Ishikawa (cell line): ENCODE measurements at regions not wholly inside any gene's neighbourhood (a gene's known extent, or its start where the extent isn't known, plus 50 kb on each side); places are given as distances from the start of the nearest gene placed in this dataset.

Experiments
- CEBPB ChIP-seq: IDR thresholded peaks from 2 replicates; pipeline ENCODE4 v1.6.1; 2012
- CREB1 ChIP-seq: IDR thresholded peaks from 2 replicates; pipeline ENCODE4 v1.6.1; 2012; ENCODE audit warnings: low read depth
- EGR1 ChIP-seq: IDR thresholded peaks from 2 replicates; pipeline ENCODE4 v1.6.1; 2012
- EP300 ChIP-seq: IDR thresholded peaks from 2 replicates; pipeline ENCODE4 v1.6.1; 2012; ENCODE audit warnings: borderline replicate concordance
- FOXM1 ChIP-seq: IDR thresholded peaks from 2 replicates; pipeline ENCODE4 v1.6.1; 2012; ENCODE audit warnings: low read depth, borderline replicate concordance
- NFIC ChIP-seq: IDR thresholded peaks from 2 replicates; pipeline ENCODE4 v1.6.1; 2012
- RAD21 ChIP-seq: IDR thresholded peaks from 2 replicates; pipeline ENCODE4 v1.6.1; 2012; ENCODE audit warnings: low read depth
- TAF1 ChIP-seq: IDR thresholded peaks from 2 replicates; pipeline ENCODE4 v1.6.1; 2012; ENCODE audit warnings: low read depth, mild to moderate bottlenecking
- TCF12 ChIP-seq: IDR thresholded peaks from 2 replicates; pipeline ENCODE4 v1.6.1; 2012; ENCODE audit warnings: low read depth
- TEAD4 ChIP-seq: IDR thresholded peaks from 2 replicates; pipeline ENCODE4 v1.6.1; 2012
- YY1 ChIP-seq: IDR thresholded peaks from 2 replicates; pipeline ENCODE4 v1.6.1; 2012; ENCODE audit warnings: low read depth
- ZBTB7A ChIP-seq: IDR thresholded peaks from 2 replicates; pipeline ENCODE4 v1.6.1; 2012; ENCODE audit warnings: low read depth
- TF ChIP-seq, protein P1 (sequence below): IDR thresholded peaks from 2 replicates; pipeline ENCODE4 v1.6.1; 2012
- TF ChIP-seq, protein P2 (sequence below): IDR thresholded peaks from 2 replicates; pipeline ENCODE4 v1.6.1; 2012; ENCODE audit warnings: low read depth, mild to moderate bottlenecking
- TF ChIP-seq, protein P3 (sequence below): IDR thresholded peaks from 2 replicates; pipeline ENCODE4 v1.6.1; 2012

DNA sequence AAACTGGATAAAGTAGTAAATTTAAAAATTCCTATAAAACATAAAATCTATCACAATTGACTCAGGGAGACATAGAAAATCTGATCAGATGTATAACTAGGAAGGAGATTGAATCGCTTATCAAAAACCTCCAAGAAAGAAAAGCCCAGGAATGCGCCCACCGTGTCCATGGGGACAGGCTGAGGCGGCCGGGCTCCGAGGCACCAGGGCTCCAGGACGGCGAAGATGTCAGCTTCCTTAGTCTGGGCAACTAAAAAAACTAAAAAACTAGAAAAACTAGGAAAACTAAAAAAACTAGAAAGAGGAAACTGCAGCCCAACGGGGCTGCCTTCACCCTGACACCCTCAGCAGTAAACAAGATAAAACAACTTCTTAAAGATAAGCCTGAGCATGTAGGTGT is 229.0 kb upstream of the RAB4A start:
- TF ChIP-seq EGR1 (no peak), TEAD4 (no peak), YY1 (no peak), RAD21 (no peak), TAF1 (no peak), CREB1 (no peak), CEBPB (no peak), NFIC (no peak), TCF12 (no peak), ZBTB7A (no peak), FOXM1 (no peak)
- TF ChIP-seq, protein P1, sequence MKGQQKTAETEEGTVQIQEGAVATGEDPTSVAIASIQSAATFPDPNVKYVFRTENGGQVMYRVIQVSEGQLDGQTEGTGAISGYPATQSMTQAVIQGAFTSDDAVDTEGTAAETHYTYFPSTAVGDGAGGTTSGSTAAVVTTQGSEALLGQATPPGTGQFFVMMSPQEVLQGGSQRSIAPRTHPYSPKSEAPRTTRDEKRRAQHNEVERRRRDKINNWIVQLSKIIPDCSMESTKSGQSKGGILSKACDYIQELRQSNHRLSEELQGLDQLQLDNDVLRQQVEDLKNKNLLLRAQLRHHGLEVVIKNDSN = no peak
- TF ChIP-seq, protein P2, sequence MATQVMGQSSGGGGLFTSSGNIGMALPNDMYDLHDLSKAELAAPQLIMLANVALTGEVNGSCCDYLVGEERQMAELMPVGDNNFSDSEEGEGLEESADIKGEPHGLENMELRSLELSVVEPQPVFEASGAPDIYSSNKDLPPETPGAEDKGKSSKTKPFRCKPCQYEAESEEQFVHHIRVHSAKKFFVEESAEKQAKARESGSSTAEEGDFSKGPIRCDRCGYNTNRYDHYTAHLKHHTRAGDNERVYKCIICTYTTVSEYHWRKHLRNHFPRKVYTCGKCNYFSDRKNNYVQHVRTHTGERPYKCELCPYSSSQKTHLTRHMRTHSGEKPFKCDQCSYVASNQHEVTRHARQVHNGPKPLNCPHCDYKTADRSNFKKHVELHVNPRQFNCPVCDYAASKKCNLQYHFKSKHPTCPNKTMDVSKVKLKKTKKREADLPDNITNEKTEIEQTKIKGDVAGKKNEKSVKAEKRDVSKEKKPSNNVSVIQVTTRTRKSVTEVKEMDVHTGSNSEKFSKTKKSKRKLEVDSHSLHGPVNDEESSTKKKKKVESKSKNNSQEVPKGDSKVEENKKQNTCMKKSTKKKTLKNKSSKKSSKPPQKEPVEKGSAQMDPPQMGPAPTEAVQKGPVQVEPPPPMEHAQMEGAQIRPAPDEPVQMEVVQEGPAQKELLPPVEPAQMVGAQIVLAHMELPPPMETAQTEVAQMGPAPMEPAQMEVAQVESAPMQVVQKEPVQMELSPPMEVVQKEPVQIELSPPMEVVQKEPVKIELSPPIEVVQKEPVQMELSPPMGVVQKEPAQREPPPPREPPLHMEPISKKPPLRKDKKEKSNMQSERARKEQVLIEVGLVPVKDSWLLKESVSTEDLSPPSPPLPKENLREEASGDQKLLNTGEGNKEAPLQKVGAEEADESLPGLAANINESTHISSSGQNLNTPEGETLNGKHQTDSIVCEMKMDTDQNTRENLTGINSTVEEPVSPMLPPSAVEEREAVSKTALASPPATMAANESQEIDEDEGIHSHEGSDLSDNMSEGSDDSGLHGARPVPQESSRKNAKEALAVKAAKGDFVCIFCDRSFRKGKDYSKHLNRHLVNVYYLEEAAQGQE = no peak
- TF ChIP-seq, protein P3, sequence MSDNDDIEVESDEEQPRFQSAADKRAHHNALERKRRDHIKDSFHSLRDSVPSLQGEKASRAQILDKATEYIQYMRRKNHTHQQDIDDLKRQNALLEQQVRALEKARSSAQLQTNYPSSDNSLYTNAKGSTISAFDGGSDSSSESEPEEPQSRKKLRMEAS = no peak

DNA sequence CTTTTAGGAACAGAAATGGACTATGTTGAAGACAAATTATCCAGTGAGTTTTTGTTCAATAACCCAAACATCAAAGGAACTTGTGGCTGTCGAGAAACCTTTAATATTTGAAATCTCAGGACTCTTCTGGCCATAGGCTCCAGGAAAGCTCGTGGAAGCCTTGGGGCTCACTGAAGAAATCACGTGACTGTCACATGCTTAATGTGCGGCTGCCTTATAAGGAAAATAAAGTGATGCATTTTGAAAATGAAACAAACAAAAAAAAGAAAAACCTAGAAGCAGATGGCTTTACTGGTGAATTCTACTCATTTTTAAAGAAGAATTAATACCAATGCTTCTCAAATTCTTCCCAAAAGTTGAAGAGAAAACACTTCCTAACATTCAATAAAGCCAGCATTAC is 228.4 kb upstream of the RAB4A start:
- TF ChIP-seq YY1 (no peak), CREB1 (no peak), EP300 (no peak), RAD21 (no peak), CEBPB (no peak), EGR1 (no peak), FOXM1 (no peak), TCF12 (no peak), ZBTB7A (no peak)
- TF ChIP-seq, protein P1 = no peak
- TF ChIP-seq, protein P3 = no peak

DNA sequence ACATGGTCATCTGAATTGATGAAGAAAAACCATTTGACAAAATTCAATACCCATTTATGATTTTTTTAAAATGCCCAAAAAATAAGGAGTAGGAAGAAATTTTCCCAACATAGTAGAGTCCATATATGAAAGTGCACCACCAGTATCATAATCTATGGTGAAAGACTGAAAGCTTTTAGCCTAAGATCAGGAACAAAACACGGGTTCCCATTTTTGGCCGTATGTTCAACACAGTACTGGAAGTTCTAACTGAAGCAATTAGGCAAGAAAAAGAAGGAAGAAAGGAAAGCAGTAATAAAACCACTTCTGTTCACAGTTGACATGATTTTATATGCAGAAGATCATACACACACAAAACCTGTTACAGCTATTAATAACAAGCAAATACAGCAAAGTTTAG is 227.8 kb upstream of the RAB4A start:
- TF ChIP-seq, protein P1 = no peak
- no peak for TF ChIP-seq CREB1
- TF ChIP-seq, protein P3 = no peak
- no peak for TF ChIP-seq FOXM1
- TF ChIP-seq TCF12 = no peak
- no peak for TF ChIP-seq CEBPB
- TF ChIP-seq YY1 = no peak
- no peak for TF ChIP-seq TEAD4
- TF ChIP-seq ZBTB7A = no peak
- TF ChIP-seq, protein P2 = no peak
- no peak for TF ChIP-seq EGR1
- no peak for TF ChIP-seq RAD21
- TF ChIP-seq NFIC = no peak
- TF ChIP-seq TAF1 = no peak
- TF ChIP-seq EP300 = no peak

DNA sequence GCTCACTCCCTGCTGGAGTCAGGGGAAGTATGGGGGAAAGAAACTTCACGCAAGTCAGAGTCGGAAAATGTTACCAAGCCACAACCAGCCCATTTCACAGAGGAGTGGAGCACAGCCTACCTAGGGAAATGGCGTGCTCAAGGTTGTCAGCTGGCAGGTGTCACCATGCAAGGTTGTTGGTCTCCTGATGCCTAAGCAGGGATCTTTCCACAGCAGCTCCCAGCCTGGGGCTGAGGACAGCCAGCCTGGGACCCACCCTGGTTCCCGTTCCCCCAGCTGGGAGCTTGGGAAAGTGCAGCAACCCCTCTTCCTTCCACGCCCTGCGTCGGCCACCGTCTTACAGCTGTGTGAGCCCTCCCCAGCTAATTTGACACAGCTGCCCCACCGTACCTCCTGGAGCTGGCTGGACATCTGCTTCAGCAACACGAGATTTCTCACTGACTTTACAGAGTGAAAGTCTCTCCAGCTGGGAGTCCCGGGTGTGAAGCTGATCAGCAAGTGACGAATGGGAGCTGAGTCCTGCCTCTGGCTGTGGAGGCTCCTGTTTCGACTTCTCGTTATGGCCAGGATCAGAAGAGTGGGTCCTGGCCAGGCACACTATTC is 224.6 kb upstream of the RAB4A start:
- no peak for TF ChIP-seq EGR1
- TF ChIP-seq, protein P3 = no peak
- no peak for TF ChIP-seq YY1
- TF ChIP-seq, protein P2 = no peak
- no peak for TF ChIP-seq CEBPB
- TF ChIP-seq TCF12 = no peak
- TF ChIP-seq FOXM1 = no peak
- TF ChIP-seq EP300 = no peak
- TF ChIP-seq CREB1 = no peak
- TF ChIP-seq, protein P1 = no peak
- TF ChIP-seq TEAD4 = no peak
- no peak for TF ChIP-seq TAF1
- TF ChIP-seq RAD21 = no peak
- no peak for TF ChIP-seq ZBTB7A
